Fibroblast of the aortic adventitia (primary cell): ENCODE measurements at regions not wholly inside any gene's neighbourhood (a gene's known extent, or its start where the extent isn't known, plus 50 kb on each side); places are given as distances from the start of the nearest gene placed in this dataset.

ENCODE experiments used
- DNase-seq: peaks from one replicate; pipeline ENCODE4 v3.0.0-alpha.2; 2010; ENCODE audit warnings: low read depth
- H3K4me3 ChIP-seq: 2 replicates; pipeline ENCODE4 v1.5.1; 2011; ENCODE audit warnings: low read depth, mild to moderate bottlenecking, control low read depth, low read length, moderate library complexity
- CTCF ChIP-seq: IDR thresholded peaks from 2 replicates; pipeline ENCODE4 v1.5.1; 2011; ENCODE audit warnings: mild to moderate bottlenecking, low read length, control low read depth, inconsistent platforms; ENCODE audit not compliant: insufficient read depth

GRCh38 chr16:82567175-82567574, 59.6 kb upstream of the CDH13 start:
- H3K4me3 ChIP-seq = no peak overlapping the region
- no peak for TF ChIP-seq CTCF
- no peak for DNase-seq

- DNase-seq = no peak
- TF ChIP-seq CTCF = no peak
- no peak overlapping the region for H3K4me3 ChIP-seq
Measured at GRCh38 chr16:82563401-82563800, 63.4 kb upstream of the CDH13 start.

- DNase-seq = no peak
- no peak for TF ChIP-seq CTCF
- no peak overlapping the region for H3K4me3 ChIP-seq
Measured at GRCh38 chr16:82562183-82562683, 64.5 kb upstream of the CDH13 start.

GRCh38 chr16:82560805-82561325, 65.9 kb upstream of the CDH13 start:
- H3K4me3 ChIP-seq = no peak overlapping the region
- DNase-seq = no peak
- no peak for TF ChIP-seq CTCF

GRCh38 chr16:82544378-82545160, 82.2 kb upstream of the CDH13 start:
- H3K4me3 ChIP-seq = no peak overlapping the region
- TF ChIP-seq CTCF = no peak
- DNase-seq = no peak

GRCh38 chr16:82542714-82543113, 84.1 kb upstream of the CDH13 start:
- TF ChIP-seq CTCF = no peak
- DNase-seq = no peak
- H3K4me3 ChIP-seq = no peak overlapping the region
